ENCODE measurements at regions not wholly inside any gene's neighbourhood (a gene's known extent, or its start where the extent isn't known, plus 50 kb on each side); places are given as distances from the start of the nearest gene placed in this dataset.

- TF ChIP-seq POLR2A (IDR thresholded peaks at IDR 0.05; ENCODE audit: low read depth, low read length) = no peak
- FAIRE-seq (no peak), DNase-seq (ENCODE audit: insufficient read length, low spot score) (no peak)
Observed at GRCh38 chr1:79845936-79846335, 839.4 kb upstream of the ADGRL4 start.

- no peak for TF ChIP-seq POLR2A (IDR thresholded peaks at IDR 0.05; ENCODE audit: low read depth, low read length)
- no peak for FAIRE-seq
Observed at GRCh38 chr1:79842811-79843210, 836.3 kb upstream of the ADGRL4 start.

GRCh38 chr1:79839882-79840281 lies 833.4 kb upstream of the ADGRL4 start:
- TF ChIP-seq POLR2A (IDR thresholded peaks at IDR 0.05; ENCODE audit: low read depth, low read length) = no peak
- FAIRE-seq (no peak), DNase-seq (ENCODE audit: insufficient read length, low spot score) (no peak)

More at GRCh38 chr1:79842811-79843210, 836.3 kb upstream of the ADGRL4 start:
- no peak for DNase-seq (ENCODE audit: insufficient read length, low spot score)

- no peak for TF ChIP-seq POLR2A (IDR thresholded peaks at IDR 0.05; ENCODE audit: low read depth, low read length)
- DNase-seq (ENCODE audit: insufficient read length, low spot score) (no peak), FAIRE-seq (no peak)
Observed at GRCh38 chr1:79827446-79827845, 820.9 kb upstream of the ADGRL4 start.

GRCh38 chr1:79825551-79825950 lies 819.0 kb upstream of the ADGRL4 start:
- DNase-seq (ENCODE audit: insufficient read length, low spot score) = no peak
- no peak for FAIRE-seq
- no peak for TF ChIP-seq POLR2A (IDR thresholded peaks at IDR 0.05; ENCODE audit: low read depth, low read length)

GRCh38 chr1:79822053-79822452 lies 815.5 kb upstream of the ADGRL4 start:
- FAIRE-seq (no peak), DNase-seq (ENCODE audit: insufficient read length, low spot score) (no peak)
- TF ChIP-seq POLR2A (IDR thresholded peaks at IDR 0.05; ENCODE audit: low read depth, low read length) = no peak

GRCh38 chr1:79819140-79819539 lies 812.6 kb upstream of the ADGRL4 start:
- DNase-seq (ENCODE audit: insufficient read length, low spot score) (no peak), FAIRE-seq (no peak)
- no peak for TF ChIP-seq POLR2A (IDR thresholded peaks at IDR 0.05; ENCODE audit: low read depth, low read length)

- no peak for DNase-seq (ENCODE audit: insufficient read length, low spot score)
- FAIRE-seq = no peak
- TF ChIP-seq POLR2A (IDR thresholded peaks at IDR 0.05; ENCODE audit: low read depth, low read length) = no peak
Observed at GRCh38 chr1:79817031-79817560, 810.6 kb upstream of the ADGRL4 start.

- DNase-seq (ENCODE audit: insufficient read length, low spot score) = no peak
- TF ChIP-seq POLR2A (IDR thresholded peaks at IDR 0.05; ENCODE audit: low read depth, low read length) = no peak
- no peak for FAIRE-seq
Observed at GRCh38 chr1:79815115-79815514, 808.6 kb upstream of the ADGRL4 start.

GRCh38 chr1:79811173-79811572 lies 804.6 kb upstream of the ADGRL4 start:
- DNase-seq (ENCODE audit: insufficient read length, low spot score) (no peak), FAIRE-seq (peak; percentile 76)
- TF ChIP-seq POLR2A (IDR thresholded peaks at IDR 0.05; ENCODE audit: low read depth, low read length) = no peak

- FAIRE-seq = no peak
- no peak for DNase-seq (ENCODE audit: insufficient read length, low spot score)
- no peak for TF ChIP-seq POLR2A (IDR thresholded peaks at IDR 0.05; ENCODE audit: low read depth, low read length)
Observed at GRCh38 chr1:79808816-79809475, 802.4 kb upstream of the ADGRL4 start.

- FAIRE-seq (no peak), DNase-seq (ENCODE audit: insufficient read length, low spot score) (no peak)
- TF ChIP-seq POLR2A (IDR thresholded peaks at IDR 0.05; ENCODE audit: low read depth, low read length) = no peak
Observed at GRCh38 chr1:79807816-79808215, 801.3 kb upstream of the ADGRL4 start.

GRCh38 chr1:79797487-79797886 lies 791.0 kb upstream of the ADGRL4 start:
- no peak for TF ChIP-seq POLR2A (IDR thresholded peaks at IDR 0.05; ENCODE audit: low read depth, low read length)
- FAIRE-seq = no peak
- DNase-seq (ENCODE audit: insufficient read length, low spot score) = no peak

GRCh38 chr1:79796434-79796833 lies 789.9 kb upstream of the ADGRL4 start:
- no peak for TF ChIP-seq POLR2A (IDR thresholded peaks at IDR 0.05; ENCODE audit: low read depth, low read length)
- no peak for FAIRE-seq
- DNase-seq (ENCODE audit: insufficient read length, low spot score) = no peak

GRCh38 chr1:79792219-79792930 lies 785.8 kb upstream of the ADGRL4 start:
- FAIRE-seq (peak; percentile 68), DNase-seq (ENCODE audit: insufficient read length, low spot score) (no peak)
- TF ChIP-seq POLR2A (IDR thresholded peaks at IDR 0.05; ENCODE audit: low read depth, low read length) = no peak
